Upper lobe of left lung (tissue), 6 donors: ENCODE measurements at regions not wholly inside any gene's neighbourhood (a gene's known extent, or its start where the extent isn't known, plus 50 kb on each side); places are given as distances from the start of the nearest gene placed in this dataset.
A peak's percentile ranks its signal among the peaks of the same experiment; 100 is the strongest.

ENCODE experiments used
- ATAC-seq, 2 donors: fragments of 200-7000 bp; cut with Tn5 transposase; one replicate each; pipeline ENCODE4 v1.9.1; 2022; ENCODE audit warnings: mild to moderate bottlenecking in 2 of 2, moderate library complexity in 2 of 2; ENCODE audit not compliant: low FRiP score in 2 of 2
- DNase-seq, 2 donors: peaks; one replicate each; pipeline ENCODE4 v3.0.0-alpha.2; 2019 to 2020
- H3K27ac ChIP-seq, 4 donors: fragments of 200-600 bp; sonication (generic); one replicate each; pipeline ENCODE4 v1.5.1; 2016 to 2019
- H3K27me3 ChIP-seq, 4 donors: fragments of 200-600 bp; sonication (generic); one replicate each; pipeline ENCODE4 v1.5.1; 2017 to 2019
- H3K36me3 ChIP-seq, 4 donors: fragments of 200-600 bp; sonication (generic); one replicate each; pipeline ENCODE4 v1.5.1; 2016 to 2019
- H3K4me1 ChIP-seq, 4 donors: fragments of 200-600 bp; sonication (generic); one replicate each; pipeline ENCODE4 v1.5.1; 2018 to 2019
- H3K4me3 ChIP-seq, 4 donors: fragments of 200-600 bp; sonication (generic); one replicate each; pipeline ENCODE4 v1.5.1; 2017 to 2019; ENCODE audit warnings: mild to moderate bottlenecking in 2 of 4, moderate library complexity in 1 of 4
- H3K9me3 ChIP-seq, 4 donors: fragments of 200-600 bp; sonication (generic); one replicate each; pipeline ENCODE4 v1.5.1; 2018 to 2019
- CTCF ChIP-seq, 6 experiments: fragments of 450-650 bp in 4 of 6; fragments of 200-600 bp in 2 of 6; sonication (generic) in 2 of 6; IDR thresholded peaks; one replicate each; pipeline ENCODE4 v1.5.1; 2016 to 2019; ENCODE audit warnings: antibody characterized with exemption in 6 of 6
- EP300 ChIP-seq, 4 donors: sonication (generic); formaldehyde crosslinking; IDR thresholded peaks; one replicate each; pipeline ENCODE4 v1.5.1; 2017; ENCODE audit warnings: antibody characterized with exemption in 4 of 4, control low read depth in 2 of 4
- POLR2A ChIP-seq, 4 donors: fragments of 450-650 bp; IDR thresholded peaks; one replicate each; pipeline ENCODE4 v1.5.1; 2016 to 2017; ENCODE audit warnings: antibody characterized with exemption in 4 of 4, mild to moderate bottlenecking in 2 of 4
- POLR2AphosphoS5 ChIP-seq, 2 donors: sonication (generic); formaldehyde crosslinking; IDR thresholded peaks; one replicate each; pipeline ENCODE4 v1.5.1; 2017; ENCODE audit warnings: antibody characterized with exemption in 2 of 2
- WGBS, 2 donors: methylation state at CpG; one replicate each; pipeline ENCODE4 v1.1.5; 2017 to 2018; 5-methylcytosine and 5-hydroxymethylcytosine counted together
- donor health status: DM: no; HTN: no; CAD: no; lungs with moderate emphysema.
- donor health status: DM: no; HTN: yes; CAD: no; lungs with severe emphysema.

GRCh38 chr3:22372292-22373062 lies 621.5 kb upstream of the ZNF385D start:
- Histone ChIP-seq H3K9me3 (no peaks in the 10 kb centered on the region), H3K4me3 (peak overlapping the region in 3 of 4 donors; percentile 31 to 43 (median 38)), H3K27me3 (peaks cover 0 to 4% (median 1%) of the 10 kb centered on the region in 4 donors), H3K27ac (no peak overlapping the region), H3K36me3 (no peaks in the 10 kb centered on the region), H3K4me1 (peaks cover 3 to 14% (median 9%) of the 10 kb centered on the region in 4 donors)
- 3 to 4% methylated on average over 32 to 74 of the region's 74 CpGs for WGBS, 2 donors
- ATAC-seq: peak in 1 of 2 donors; percentile 63
- TF ChIP-seq POLR2A (IDR thresholded peaks at IDR 0.05) (no peak), EP300 (IDR thresholded peaks at IDR 0.05) (no peak), CTCF (IDR thresholded peaks at IDR 0.05) (no peak), POLR2AphosphoS5 (IDR thresholded peaks at IDR 0.05) (no peak)
- peak in 1 of 2 donors; percentile 83 for DNase-seq

- Histone ChIP-seq H3K36me3 (no peaks in the 10 kb centered on the region), H3K4me3 (no peak overlapping the region), H3K9me3 (no peaks in the 10 kb centered on the region), H3K27me3 (peaks cover 0 to 4% (median 1%) of the 10 kb centered on the region in 4 donors), H3K4me1 (peaks cover 3 to 14% (median 9%) of the 10 kb centered on the region in 4 donors), H3K27ac (no peak overlapping the region)
- 87 to 91% methylated on average over 5 of the region's 5 CpGs for WGBS, 2 donors
- DNase-seq: no peak
- no peak for ATAC-seq
- TF ChIP-seq POLR2AphosphoS5 (IDR thresholded peaks at IDR 0.05): no peak
- no peak for TF ChIP-seq CTCF (IDR thresholded peaks at IDR 0.05)
- TF ChIP-seq EP300 (IDR thresholded peaks at IDR 0.05): no peak
- no peak for TF ChIP-seq POLR2A (IDR thresholded peaks at IDR 0.05)
These were observed 622.2 kb upstream of the ZNF385D start for GRCh38 chr3:22373182-22373581.

- H3K27me3 ChIP-seq: peaks cover 0 to 4% (median 1%) of the 10 kb centered on the region in 4 donors
- WGBS, 2 donors: 77 to 85% methylated on average over 3 of the region's 3 CpGs
- H3K9me3 ChIP-seq: no peaks in the 10 kb centered on the region
These were observed 622.8 kb upstream of the ZNF385D start for GRCh38 chr3:22373827-22374226.

GRCh38 chr3:22377421-22377820 lies 626.4 kb upstream of the ZNF385D start:
- Histone ChIP-seq H3K27ac (no peak overlapping the region), H3K36me3 (no peaks in the 10 kb centered on the region), H3K9me3 (no peaks in the 10 kb centered on the region), H3K4me1 (peaks cover 0 to 4% (median 2%) of the 10 kb centered on the region in 4 donors), H3K27me3 (peaks cover 0 to 3% (median 1%) of the 10 kb centered on the region in 4 donors), H3K4me3 (no peak overlapping the region)
- TF ChIP-seq CTCF (IDR thresholded peaks at IDR 0.05) (no peak), EP300 (IDR thresholded peaks at IDR 0.05) (no peak), POLR2AphosphoS5 (IDR thresholded peaks at IDR 0.05) (no peak), POLR2A (IDR thresholded peaks at IDR 0.05) (no peak)
- no peak for ATAC-seq
- DNase-seq: no peak

More at GRCh38 chr3:22373827-22374226, 622.8 kb upstream of the ZNF385D start:
- ATAC-seq: no peak
- no peaks in the 10 kb centered on the region for H3K36me3 ChIP-seq
- DNase-seq: no peak
- TF ChIP-seq POLR2AphosphoS5 (IDR thresholded peaks at IDR 0.05) (no peak), EP300 (IDR thresholded peaks at IDR 0.05) (no peak), CTCF (IDR thresholded peaks at IDR 0.05) (no peak), POLR2A (IDR thresholded peaks at IDR 0.05) (no peak)
- peaks cover 3 to 14% (median 9%) of the 10 kb centered on the region in 4 donors for H3K4me1 ChIP-seq
- no peak overlapping the region for H3K4me3 ChIP-seq
- H3K27ac ChIP-seq: no peak overlapping the region

- H3K27ac ChIP-seq: no peak overlapping the region
- no peaks in the 10 kb centered on the region for H3K4me1 ChIP-seq
- ATAC-seq: no peak
- H3K36me3 ChIP-seq: no peaks in the 10 kb centered on the region
- no peak overlapping the region for H3K4me3 ChIP-seq
- no peaks in the 10 kb centered on the region for H3K9me3 ChIP-seq
- DNase-seq: no peak
- H3K27me3 ChIP-seq: no peaks in the 10 kb centered on the region
- no peak for TF ChIP-seq POLR2AphosphoS5 (IDR thresholded peaks at IDR 0.05)
- no peak for TF ChIP-seq POLR2A (IDR thresholded peaks at IDR 0.05)
- TF ChIP-seq EP300 (IDR thresholded peaks at IDR 0.05): no peak
- no peak for TF ChIP-seq CTCF (IDR thresholded peaks at IDR 0.05)
These were observed 627.9 kb upstream of the ZNF385D start for GRCh38 chr3:22378869-22379268.
